ENCODE measurements at regions not wholly inside any gene's neighbourhood (a gene's known extent, or its start where the extent isn't known, plus 50 kb on each side); places are given as distances from the start of the nearest gene placed in this dataset.

DNA sequence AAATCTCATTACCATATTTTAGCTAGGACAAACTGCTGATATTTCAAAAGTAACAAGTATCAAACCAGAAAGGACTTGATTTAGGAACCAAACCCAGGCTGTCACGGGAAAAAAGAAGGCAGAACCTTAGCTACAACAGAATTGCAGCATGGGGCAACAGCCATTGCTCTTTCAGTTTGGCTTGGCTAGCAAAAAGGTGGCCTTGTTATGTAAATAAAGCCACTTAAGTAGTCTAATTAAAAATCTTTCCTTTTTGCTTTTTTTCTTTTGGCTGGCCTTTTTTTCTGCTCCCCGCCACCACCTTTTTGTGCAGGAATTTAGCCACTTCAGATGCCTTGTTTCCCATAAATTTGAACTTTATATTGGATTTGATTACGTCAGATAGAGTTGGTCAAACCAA is 235.9 kb downstream of the CPXCR1 start:
- Histone ChIP-seq H3K4me2 (ENCODE audit: insufficient read depth, low read length) (no peak overlapping the region), H3K9me3 (replicated peaks; ENCODE audit: control insufficient read depth, insufficient read depth, low read length) (no peaks in the 10 kb centered on the region), H3K4me1 (ENCODE audit: control insufficient read depth, extremely low read depth, insufficient read depth, low read length) (no peaks in the 10 kb centered on the region), H3K9me1 (replicated peaks; ENCODE audit: control insufficient read depth, extremely low read depth, insufficient read depth, low read length) (no peaks in the 10 kb centered on the region), H3K9ac (replicated peaks; ENCODE audit: extremely low read depth, insufficient read depth, low read length) (no peak overlapping the region), H2AFZ (ENCODE audit: low read depth, low read length) (no peak overlapping the region), H3K36me3 (ENCODE audit: control insufficient read depth in 2 of 2, extremely low read depth in 1 of 2, insufficient read depth in 2 of 2, low read length in 2 of 2) (no peaks in the 10 kb centered on the region), H3K4me3 (replicated peaks in 1 of 3; ENCODE audit: insufficient read depth in 1 of 3, low read depth in 1 of 3, low read length in 3 of 3) (no peak overlapping the region), H4K20me1 (replicated peaks; ENCODE audit: control insufficient read depth, extremely low read depth, insufficient read depth, low read length) (no peaks in the 10 kb centered on the region), H3K27ac (ENCODE audit: insufficient read depth, low read depth, low read length) (no peak overlapping the region), H3K79me2 (ENCODE audit: control insufficient read depth, insufficient read depth, low read length) (no peaks in the 10 kb centered on the region), H3K27me3 (ENCODE audit: control insufficient read depth in 2 of 2, insufficient read depth in 2 of 2, low read length in 2 of 2) (no peaks in the 10 kb centered on the region)
- no peak for FAIRE-seq
- DNase-seq (ENCODE audit: low read depth, low spot score): no peak
- TF ChIP-seq GATA2 (IDR thresholded peaks at IDR 0.05; ENCODE audit: insufficient read depth, insufficient read length, low read depth, low read length) (no peak), JUN (IDR thresholded peaks at IDR 0.05; ENCODE audit: borderline replicate concordance, insufficient read depth, insufficient read length, low read depth) (no peak), EZH2 (IDR thresholded peaks at IDR 0.05; ENCODE audit: borderline replicate concordance, low read depth, low read length, severe bottlenecking) (no peak), POLR2AphosphoS5 (IDR thresholded peaks at IDR 0.05; ENCODE audit: insufficient read depth, low read depth, low read length) (no peak), POLR2A (IDR thresholded peaks at IDR 0.05; ENCODE audit: low read depth, low read length) (no peak), FOS (IDR thresholded peaks at IDR 0.05; ENCODE audit: borderline replicate concordance, insufficient read depth, low read length) (no peak), MYC (IDR thresholded peaks at IDR 0.05; ENCODE audit: low read depth, low read length) (no peak)
- TF ChIP-seq, protein P1, sequence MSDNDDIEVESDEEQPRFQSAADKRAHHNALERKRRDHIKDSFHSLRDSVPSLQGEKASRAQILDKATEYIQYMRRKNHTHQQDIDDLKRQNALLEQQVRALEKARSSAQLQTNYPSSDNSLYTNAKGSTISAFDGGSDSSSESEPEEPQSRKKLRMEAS (IDR thresholded peaks at IDR 0.05; ENCODE audit: insufficient read depth, insufficient read length): no peak
- TF ChIP-seq, protein P2, sequence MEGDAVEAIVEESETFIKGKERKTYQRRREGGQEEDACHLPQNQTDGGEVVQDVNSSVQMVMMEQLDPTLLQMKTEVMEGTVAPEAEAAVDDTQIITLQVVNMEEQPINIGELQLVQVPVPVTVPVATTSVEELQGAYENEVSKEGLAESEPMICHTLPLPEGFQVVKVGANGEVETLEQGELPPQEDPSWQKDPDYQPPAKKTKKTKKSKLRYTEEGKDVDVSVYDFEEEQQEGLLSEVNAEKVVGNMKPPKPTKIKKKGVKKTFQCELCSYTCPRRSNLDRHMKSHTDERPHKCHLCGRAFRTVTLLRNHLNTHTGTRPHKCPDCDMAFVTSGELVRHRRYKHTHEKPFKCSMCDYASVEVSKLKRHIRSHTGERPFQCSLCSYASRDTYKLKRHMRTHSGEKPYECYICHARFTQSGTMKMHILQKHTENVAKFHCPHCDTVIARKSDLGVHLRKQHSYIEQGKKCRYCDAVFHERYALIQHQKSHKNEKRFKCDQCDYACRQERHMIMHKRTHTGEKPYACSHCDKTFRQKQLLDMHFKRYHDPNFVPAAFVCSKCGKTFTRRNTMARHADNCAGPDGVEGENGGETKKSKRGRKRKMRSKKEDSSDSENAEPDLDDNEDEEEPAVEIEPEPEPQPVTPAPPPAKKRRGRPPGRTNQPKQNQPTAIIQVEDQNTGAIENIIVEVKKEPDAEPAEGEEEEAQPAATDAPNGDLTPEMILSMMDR (IDR thresholded peaks at IDR 0.05; ENCODE audit: extremely low read depth in 1 of 2, insufficient read depth in 1 of 2, low read depth in 1 of 2, low read length in 2 of 2): no peak
- no TSS peak for BruUV-seq (replicated peaks)
- intact Hi-C loops (cut with micrococcal nuclease) (no loop called here), dilution Hi-C loops (cut with MboI; ENCODE audit: extremely low pct_ligation_motif_present, low sequenced_read_pairs) (no loop called here)
- ChIA-PET CTCF (no interaction called here), POLR2A (no interaction called here)
